Aorta (tissue), 5 donors: ENCODE measurements at regions not wholly inside any gene's neighbourhood (a gene's known extent, or its start where the extent isn't known, plus 50 kb on each side); places are given as distances from the start of the nearest gene placed in this dataset.

Experiments used
- ATAC-seq: fragments of 200-7000 bp; cut with Tn5 transposase; one replicate; pipeline ENCODE4 v1.9.1; 2022; ENCODE audit warnings: moderate library complexity; ENCODE audit not compliant: low FRiP score
- DNase-seq, 2 donors: peaks; one replicate each; pipeline ENCODE4 v3.0.0-alpha.2; 2020
- H3K27ac ChIP-seq, 2 donors: one replicate each; pipeline ENCODE4 v1.5.1; 2013; ENCODE audit warnings: low read length in 2 of 2, mild to moderate bottlenecking in 2 of 2, moderate library complexity in 2 of 2, control low read depth in 1 of 2, inconsistent platforms in 1 of 2, low read depth in 1 of 2
- H3K27me3 ChIP-seq, 2 donors: one replicate each; pipeline ENCODE4 v1.6.1; 2013; ENCODE audit warnings: control low read depth in 1 of 2, low read length in 1 of 2, mild to moderate bottlenecking in 1 of 2, moderate library complexity in 1 of 2; ENCODE audit not compliant: insufficient read depth in 2 of 2, control insufficient read depth in 1 of 2
- H3K36me3 ChIP-seq, 2 donors: one replicate each; pipeline ENCODE4 v1.6.1; 2013; ENCODE audit warnings: control low read depth in 1 of 2, low read length in 1 of 2, mild to moderate bottlenecking in 1 of 2; ENCODE audit not compliant: insufficient read depth in 2 of 2, control insufficient read depth in 1 of 2
- H3K4me1 ChIP-seq, 2 donors: one replicate each; pipeline ENCODE4 v1.6.1; 2013; ENCODE audit warnings: low read length in 2 of 2, control low read depth in 1 of 2, mild to moderate bottlenecking in 1 of 2, moderate library complexity in 1 of 2; ENCODE audit not compliant: insufficient read depth in 2 of 2, control insufficient read depth in 1 of 2
- H3K4me3 ChIP-seq, 2 donors: one replicate each; pipeline ENCODE4 v1.5.1; 2013; ENCODE audit warnings: low read length in 2 of 2, control low read depth in 1 of 2, mild to moderate bottlenecking in 1 of 2
- H3K9me3 ChIP-seq: one replicate; pipeline ENCODE4 v1.6.1; 2013; ENCODE audit warnings: mild to moderate bottlenecking, low read length; ENCODE audit not compliant: control insufficient read depth
- WGBS, 2 donors: extraction: QIAGEN DNeasy Blood & Tissue Kit; methylation state at CpG; one replicate each; pipeline ENCODE4 v1.1.7; 2013; 5-methylcytosine and 5-hydroxymethylcytosine counted together
- intact Hi-C, 2 donors: fragments of 100-400 bp; cut with DNase I; formaldehyde crosslinking; loops; one replicate each; pipeline versions ENCODE4 v1.14.2 to v1.15.0; 2022
- donor health status: healthy with polysubstance abuse.
- donor health status: Bipolar disorder and iron deficiency.
- donor health status: DM: no; HTN: no; CAD: no.
- donor health status: DM: no; HTN: no; CAD: no.
- donor health status: DM: yes; HTN: yes; CAD: no.

DNA sequence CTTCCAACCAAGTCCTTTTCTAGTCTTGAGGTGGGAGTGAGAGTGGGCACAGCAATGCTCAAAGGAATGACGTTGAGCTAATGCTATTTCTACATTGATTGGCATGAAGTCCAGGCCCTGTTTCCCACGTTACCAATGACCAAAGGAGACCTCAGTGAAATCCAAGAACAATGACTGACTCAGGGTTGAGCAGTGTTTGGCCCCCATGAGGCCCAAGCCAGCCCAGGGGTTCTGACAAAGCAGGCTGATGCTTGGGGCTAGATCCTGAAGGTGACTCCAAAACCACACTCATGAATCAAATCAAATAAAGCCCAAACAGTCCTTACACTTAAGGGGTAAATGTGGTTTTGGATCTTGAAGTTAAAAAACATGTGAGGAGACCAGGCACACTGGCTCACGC is 278.5 kb upstream of the GJB5 start:
- Histone ChIP-seq H3K27me3 (no peaks in the 10 kb centered on the region), H3K9me3 (no peaks in the 10 kb centered on the region), H3K4me1 (no peaks in the 10 kb centered on the region), H3K4me3 (no peak overlapping the region), H3K27ac (no peak overlapping the region), H3K36me3 (no peaks in the 10 kb centered on the region)
- WGBS, 2 donors = 58 to 61% methylated on average over 3 of the region's 3 CpGs
- intact Hi-C loops = no loop called here
- DNase-seq (no peak), ATAC-seq (no peak)

DNA sequence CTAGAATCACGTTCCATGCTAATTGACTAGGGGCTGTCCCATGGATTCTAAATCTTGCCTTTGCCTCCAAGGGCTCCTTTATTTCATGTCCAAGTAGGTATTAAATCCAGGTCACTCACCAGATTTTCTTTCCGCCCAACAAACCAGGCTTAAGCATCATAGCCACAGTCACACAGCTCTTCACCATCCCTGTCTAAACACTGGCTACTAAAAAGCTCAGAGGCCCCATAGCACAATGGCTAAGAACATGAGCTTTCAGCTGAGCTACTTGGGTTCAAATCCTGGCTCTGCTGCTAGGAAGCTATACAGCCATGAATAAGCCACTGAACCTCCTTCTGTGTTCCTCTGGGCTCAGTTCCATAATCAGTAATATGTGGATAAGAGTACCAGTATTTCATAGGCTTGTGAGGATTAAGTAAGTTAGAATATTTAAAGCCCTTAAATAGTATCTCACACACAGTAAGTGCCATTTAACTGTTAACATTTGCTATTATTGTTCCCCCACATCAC is 277.2 kb upstream of the GJB5 start:
- 73 to 82% methylated on average over 2 of the region's 2 CpGs for WGBS, 2 donors
- no peaks in the 10 kb centered on the region for H3K9me3 ChIP-seq
- no peaks in the 10 kb centered on the region for H3K4me1 ChIP-seq
- no peak overlapping the region for H3K27ac ChIP-seq
- ATAC-seq (no peak), DNase-seq (no peak)
- H3K27me3 ChIP-seq = no peaks in the 10 kb centered on the region
- no peak overlapping the region for H3K4me3 ChIP-seq
- no peaks in the 10 kb centered on the region for H3K36me3 ChIP-seq
- intact Hi-C loops = no loop called here

DNA sequence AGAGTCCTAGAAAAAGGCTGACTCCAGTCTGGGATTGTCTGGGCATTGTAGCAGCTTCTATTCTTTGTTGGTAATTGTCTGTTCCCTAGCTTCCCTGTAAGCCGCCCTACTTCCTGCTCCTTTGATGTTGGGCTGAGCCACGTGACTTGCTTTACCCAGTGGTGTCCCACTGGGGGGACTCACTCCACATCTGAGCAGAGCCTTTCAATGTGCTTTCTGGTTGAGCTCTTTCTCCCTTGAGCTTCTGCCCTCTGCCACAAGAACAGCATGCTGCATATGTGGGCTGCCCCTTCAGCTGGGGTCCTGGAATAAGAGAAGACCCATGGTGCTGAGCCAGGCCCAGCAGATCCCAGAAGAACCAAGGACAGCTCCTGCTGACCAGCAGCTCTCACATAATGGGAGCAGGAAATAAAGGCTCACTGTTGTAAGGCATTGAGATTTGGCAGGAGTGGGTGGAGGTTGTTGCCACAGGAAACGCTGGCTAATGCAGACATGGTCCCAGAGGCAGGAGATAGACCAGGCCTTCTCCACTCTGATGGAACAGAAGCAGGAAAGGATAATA is 276.3 kb upstream of the GJB5 start:
- intact Hi-C loops = no loop called here
- ATAC-seq (no peak), DNase-seq (no peak)
- peaks cover under 1% of the 10 kb centered on the region for H3K9me3 ChIP-seq
- H3K4me3 ChIP-seq = no peak overlapping the region
- 31 to 40% methylated on average over 3 of the region's 3 CpGs for WGBS, 2 donors
- peaks cover 0 to under 1% of the 10 kb centered on the region in 2 donors for H3K27me3 ChIP-seq
- H3K27ac ChIP-seq = no peak overlapping the region
- no peaks in the 10 kb centered on the region for H3K4me1 ChIP-seq
- H3K36me3 ChIP-seq = no peaks in the 10 kb centered on the region

DNA sequence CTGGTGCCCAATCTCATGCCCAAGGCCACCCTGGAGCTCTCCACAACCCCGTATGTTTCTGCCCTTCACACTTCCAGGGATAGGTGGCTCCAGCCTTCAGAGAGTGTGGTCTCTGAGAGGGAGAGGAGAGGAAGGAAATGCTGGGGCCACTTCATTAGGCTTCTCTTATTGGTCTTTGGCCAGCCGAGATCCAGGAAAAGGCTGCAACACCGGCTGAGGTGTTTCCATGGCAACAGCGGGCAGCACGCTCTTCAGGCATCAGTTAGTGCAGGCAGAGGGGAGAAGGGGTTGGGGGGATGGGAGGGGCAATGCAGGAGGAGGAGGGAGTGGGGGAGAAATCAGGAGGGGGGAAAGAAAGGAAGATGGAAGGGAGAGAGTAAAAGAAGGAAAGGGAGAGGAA is 275.1 kb upstream of the GJB5 start:
- H3K4me3 ChIP-seq = no peak overlapping the region
- no peak overlapping the region for H3K27ac ChIP-seq
- no peaks in the 10 kb centered on the region for H3K36me3 ChIP-seq
- WGBS, 2 donors = 13 to 14% methylated on average over 5 of the region's 5 CpGs
- H3K27me3 ChIP-seq = peaks cover 0 to 2% of the 10 kb centered on the region in 2 donors
- peaks cover 3% of the 10 kb centered on the region for H3K9me3 ChIP-seq
- no peak for ATAC-seq
- no peak for DNase-seq
- intact Hi-C loops = no loop called here
- no peaks in the 10 kb centered on the region for H3K4me1 ChIP-seq

DNA sequence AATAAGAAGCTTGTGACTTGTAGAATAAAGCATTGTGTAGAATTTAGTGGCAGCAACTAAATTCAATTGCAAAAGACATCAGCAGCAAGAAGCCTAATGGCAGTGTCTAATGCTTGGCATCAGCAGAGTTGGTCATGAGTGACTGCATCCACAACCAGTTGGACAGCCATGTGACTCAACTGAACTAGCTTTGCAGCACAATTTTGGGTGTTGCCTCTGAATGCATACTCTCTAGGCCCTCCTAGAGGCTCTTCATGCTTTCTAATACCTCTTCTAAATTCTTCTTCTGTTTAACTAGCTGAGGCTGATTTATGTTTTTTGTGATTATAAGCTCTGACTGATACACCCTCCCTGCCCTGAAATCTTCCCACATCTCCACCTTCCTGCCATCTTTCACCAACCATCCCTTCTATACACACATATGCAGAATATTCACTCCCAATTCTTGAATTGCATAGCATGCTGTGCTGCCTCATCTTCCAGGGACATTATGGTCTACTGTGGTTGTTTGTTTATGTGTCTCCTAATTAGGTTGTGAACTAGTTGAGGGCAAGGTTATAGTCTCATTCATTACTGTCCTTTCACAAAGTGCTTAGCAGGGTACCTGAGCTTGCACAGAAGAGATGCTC is 266.7 kb upstream of the GJB5 start:
- Histone ChIP-seq H3K4me3 (no peak overlapping the region), H3K4me1 (no peaks in the 10 kb centered on the region), H3K36me3 (no peaks in the 10 kb centered on the region), H3K27ac (no peak overlapping the region), H3K27me3 (peaks cover 0 to 2% of the 10 kb centered on the region in 2 donors), H3K9me3 (peaks cover 8% of the 10 kb centered on the region)
- ATAC-seq (no peak), DNase-seq (no peak)
- intact Hi-C loops = no loop called here

DNA sequence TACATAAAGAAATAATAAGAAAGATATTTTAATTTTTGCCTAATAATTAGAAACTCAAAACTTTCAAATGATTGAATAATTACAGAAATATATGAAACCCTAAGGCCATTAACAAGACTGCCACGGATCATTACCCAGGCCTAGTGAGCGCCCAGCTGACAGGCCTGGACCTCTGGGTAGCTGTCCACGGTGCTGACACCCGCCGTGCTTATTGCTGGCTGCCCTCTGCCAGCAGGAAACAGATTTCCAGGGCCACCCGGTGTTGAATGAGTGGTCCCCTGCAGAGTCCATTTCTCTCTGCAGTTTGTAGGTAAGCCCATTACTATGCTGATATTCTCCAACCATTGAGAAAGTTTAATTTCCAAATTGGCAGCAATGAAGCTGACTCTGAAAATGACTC is 254.4 kb upstream of the GJB5 start:
- intact Hi-C loops = no loop called here
- 4% methylated on average over 6 of the region's 6 CpGs for WGBS, 2 donors
- no peaks in the 10 kb centered on the region for H3K36me3 ChIP-seq
- no peak for ATAC-seq
- H3K27ac ChIP-seq = no peak overlapping the region
- no peak overlapping the region for H3K4me3 ChIP-seq
- H3K27me3 ChIP-seq = no peaks in the 10 kb centered on the region
- H3K4me1 ChIP-seq = no peaks in the 10 kb centered on the region
- no peak for DNase-seq
- H3K9me3 ChIP-seq = peaks cover 1% of the 10 kb centered on the region

DNA sequence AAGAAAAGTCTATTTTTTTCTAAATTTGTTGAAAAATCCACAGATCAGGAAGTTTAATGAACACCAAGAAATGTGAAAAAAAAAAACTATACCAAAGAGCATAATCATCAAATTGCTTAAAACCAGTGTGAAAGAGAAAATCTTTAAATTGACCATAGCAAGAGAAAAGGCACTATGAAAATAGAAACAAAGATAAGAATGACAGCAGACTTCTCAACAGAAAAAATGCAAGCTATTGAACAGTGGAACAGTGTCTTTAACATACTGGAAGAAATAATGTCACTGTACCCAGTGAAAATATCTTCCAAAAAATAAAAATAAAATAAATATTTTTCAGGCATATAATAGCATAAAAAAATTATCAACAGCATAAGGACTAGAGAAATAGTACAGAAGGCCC is 243.0 kb upstream of the GJB5 start:
- no peaks in the 10 kb centered on the region for H3K27me3 ChIP-seq
- intact Hi-C loops = no loop called here
- ATAC-seq (no peak), DNase-seq (no peak)
- no peaks in the 10 kb centered on the region for H3K36me3 ChIP-seq
- no peak overlapping the region for H3K4me3 ChIP-seq
- peaks cover 7% of the 10 kb centered on the region for H3K9me3 ChIP-seq
- no peaks in the 10 kb centered on the region for H3K4me1 ChIP-seq
- H3K27ac ChIP-seq = no peak overlapping the region

DNA sequence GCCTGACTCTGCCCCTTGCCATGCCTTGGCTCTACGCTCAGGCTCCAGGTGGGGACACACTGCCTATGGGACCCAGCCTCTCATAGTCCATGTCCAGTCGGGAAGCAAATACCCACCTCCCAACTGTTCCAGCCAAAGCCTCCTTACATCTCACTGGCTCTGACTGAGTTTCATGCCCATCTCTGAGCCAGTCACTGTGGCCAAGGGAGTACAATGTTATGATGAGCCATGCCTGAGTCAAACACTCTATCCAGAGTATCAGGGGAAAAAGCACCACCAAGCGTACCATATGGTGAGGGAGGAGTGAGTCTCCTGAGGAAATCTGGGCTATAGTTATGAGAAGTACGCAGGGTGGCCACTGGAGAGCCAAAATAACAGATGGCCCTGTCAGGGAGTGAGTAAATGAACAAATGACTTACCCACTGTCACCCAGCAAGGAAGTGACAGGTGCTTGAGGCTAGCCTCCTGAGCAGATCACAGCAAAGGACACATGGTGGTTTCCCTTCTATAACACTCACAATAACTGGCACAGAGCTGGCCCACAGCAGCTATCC is 236.6 kb upstream of the GJB5 start:
- 65 to 67% methylated on average over 4 of the region's 4 CpGs for WGBS, 2 donors

DNA sequence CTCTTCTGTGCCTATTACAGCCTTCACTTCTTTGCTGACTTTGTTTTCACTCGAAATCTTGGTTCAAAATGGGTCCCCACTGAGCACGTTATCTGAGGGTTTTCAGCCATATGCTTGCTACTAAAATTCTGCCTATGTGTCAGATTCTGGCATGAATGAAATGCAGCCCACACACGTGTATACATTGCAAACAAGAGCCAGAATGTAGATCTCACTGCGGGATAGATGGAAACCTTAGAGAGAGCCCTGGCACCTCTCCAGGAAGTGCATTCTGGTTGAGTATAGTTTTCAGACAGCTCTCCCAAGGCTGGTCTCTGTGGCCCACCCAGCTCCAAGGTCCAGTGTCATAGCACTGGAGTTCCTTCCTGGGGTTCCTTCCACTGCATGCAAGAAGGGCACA is 234.7 kb upstream of the GJB5 start:
- H3K27ac ChIP-seq = no peak overlapping the region
- no peak for ATAC-seq
- intact Hi-C loops = no loop called here
- H3K27me3 ChIP-seq = no peaks in the 10 kb centered on the region
- WGBS, 2 donors = 6 to 9% methylated on average over 4 of the region's 4 CpGs
- H3K36me3 ChIP-seq = no peaks in the 10 kb centered on the region
- no peak overlapping the region for H3K4me3 ChIP-seq
- peaks cover 3% of the 10 kb centered on the region for H3K9me3 ChIP-seq
- no peaks in the 10 kb centered on the region for H3K4me1 ChIP-seq
- no peak for DNase-seq

More for the DNA sequence above, 236.6 kb upstream of the GJB5 start:
- Histone ChIP-seq H3K27ac (no peak overlapping the region), H3K36me3 (no peaks in the 10 kb centered on the region), H3K4me3 (no peak overlapping the region), H3K9me3 (peaks cover 5% of the 10 kb centered on the region), H3K27me3 (no peaks in the 10 kb centered on the region), H3K4me1 (no peaks in the 10 kb centered on the region)
- intact Hi-C loops = no loop called here
- no peak for ATAC-seq
- no peak for DNase-seq
